Astrocyte (in vitro differentiated cells and primary cell): ENCODE measurements at regions not wholly inside any gene's neighbourhood (a gene's known extent, or its start where the extent isn't known, plus 50 kb on each side); places are given as distances from the start of the nearest gene placed in this dataset.

Experiments
- DNase-seq: peaks from one replicate; pipeline ENCODE4 v3.0.0-alpha.2; 2010; ENCODE audit warnings: low read depth
- FAIRE-seq: peaks from 2 replicates; lab custom pipeline; 2011; peaks lifted over from hg19 to GRCh38; lab: Jason Lieb, UNC
- H2AFZ ChIP-seq: 2 replicates; pipeline ENCODE4 v1.6.0; 2012; ENCODE audit warnings: low read depth, low read length, inconsistent platforms
- H3K27ac ChIP-seq: 2 replicates; pipeline ENCODE4 v1.5.1; 2011; ENCODE audit warnings: low read depth, low read length, inconsistent platforms
- H3K27me3 ChIP-seq: 2 replicates; pipeline ENCODE4 v1.6.0; 2011; ENCODE audit warnings: low read length, inconsistent platforms; ENCODE audit not compliant: insufficient read depth
- H3K36me3 ChIP-seq: 2 replicates; pipeline ENCODE4 v1.5.1; 2011; ENCODE audit warnings: low read length, inconsistent platforms; ENCODE audit not compliant: insufficient read depth
- H3K4me1 ChIP-seq: 2 replicates; pipeline ENCODE4 v1.5.1; 2011; ENCODE audit warnings: low read length, inconsistent platforms; ENCODE audit not compliant: insufficient read depth
- H3K4me2 ChIP-seq: 2 replicates; pipeline ENCODE4 v1.6.0; 2012; ENCODE audit warnings: low read length, inconsistent platforms
- H3K4me3 ChIP-seq: 2 replicates; pipeline ENCODE4 v1.5.1; 2011; ENCODE audit warnings: low read depth, mild to moderate bottlenecking, low read length, inconsistent platforms; ENCODE audit not compliant: insufficient read depth
- H3K79me2 ChIP-seq: 2 replicates; pipeline ENCODE4 v1.6.0; 2012; ENCODE audit warnings: mild to moderate bottlenecking, low read length, inconsistent platforms; ENCODE audit not compliant: insufficient read depth
- H3K9ac ChIP-seq: 2 replicates; pipeline ENCODE4 v1.6.0; 2012; ENCODE audit warnings: mild to moderate bottlenecking, low read length, inconsistent platforms
- H3K9me3 ChIP-seq: 2 replicates; pipeline ENCODE4 v1.5.1; 2012; ENCODE audit warnings: low read depth, mild to moderate bottlenecking, low read length, inconsistent platforms; ENCODE audit not compliant: insufficient read depth
- H4K20me1 ChIP-seq: 2 replicates; pipeline ENCODE4 v1.6.0; 2012; ENCODE audit warnings: low read length, inconsistent platforms; ENCODE audit not compliant: insufficient read depth
- H3K27ac Mint-ChIP-seq: one replicate; pipeline ENCODE4 v1.8.0; 2021; ENCODE audit warnings: mild to moderate bottlenecking, mixed read lengths; ENCODE audit not compliant: unreplicated experiment
- H3K27me3 Mint-ChIP-seq: one replicate; pipeline ENCODE4 v1.8.0; 2021; ENCODE audit warnings: low read depth, mixed read lengths; ENCODE audit not compliant: unreplicated experiment
- H3K36me3 Mint-ChIP-seq: one replicate; pipeline ENCODE4 v1.8.0; 2021; ENCODE audit warnings: low read depth, mixed read lengths; ENCODE audit not compliant: unreplicated experiment
- H3K4me1 Mint-ChIP-seq: one replicate; pipeline ENCODE4 v1.8.0; 2021; ENCODE audit warnings: low read depth, mixed read lengths; ENCODE audit not compliant: unreplicated experiment
- H3K4me3 Mint-ChIP-seq: one replicate; pipeline ENCODE4 v1.8.0; 2021; ENCODE audit warnings: mild to moderate bottlenecking, moderate library complexity, mixed read lengths; ENCODE audit not compliant: unreplicated experiment
- H3K9me3 Mint-ChIP-seq: one replicate; pipeline ENCODE4 v1.8.0; 2021; ENCODE audit warnings: mild to moderate bottlenecking, mixed read lengths; ENCODE audit not compliant: unreplicated experiment
- EZH2 ChIP-seq: IDR thresholded peaks from 2 replicates; pipeline ENCODE4 v1.6.1; 2012; ENCODE audit warnings: mild to moderate bottlenecking, low read length, inconsistent platforms; ENCODE audit not compliant: insufficient read depth
- TF ChIP-seq, protein P1 (sequence below): IDR thresholded peaks from 2 replicates; pipeline ENCODE4 v1.5.1; 2011; ENCODE audit warnings: low read depth, mild to moderate bottlenecking, inconsistent platforms, low read length, moderate library complexity; ENCODE audit not compliant: insufficient read depth

DNA sequence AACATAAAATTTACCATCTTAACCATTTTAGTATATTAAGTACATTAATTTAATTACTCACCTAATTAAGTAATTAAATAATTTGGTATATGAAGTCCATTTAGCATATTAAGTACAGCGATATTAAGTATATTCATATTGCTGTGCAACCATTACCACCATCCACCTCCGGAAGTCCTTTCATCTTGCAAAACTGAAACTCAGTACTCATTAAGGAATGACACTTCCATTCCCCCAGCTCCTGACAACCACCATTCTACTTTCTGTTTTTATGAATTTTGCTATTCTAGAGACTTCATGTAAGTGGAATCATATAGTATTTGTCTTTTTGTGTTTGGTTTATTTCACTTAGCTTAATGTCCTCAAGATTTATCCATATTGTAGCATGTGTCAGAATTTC is 61.1 kb upstream of the GTSF1L start:
- FAIRE-seq (no peak), DNase-seq (no peak)
- Mint-ChIP-seq H3K27me3 (peaks cover 14% of the 10 kb centered on the region), H3K9me3 (peaks cover 8% of the 10 kb centered on the region), H3K27ac (no peak overlapping the region), H3K4me1 (no peaks in the 10 kb centered on the region), H3K4me3 (no peak overlapping the region), H3K36me3 (no peaks in the 10 kb centered on the region)
- H3K9ac ChIP-seq: no peak overlapping the region
- no peak overlapping the region for H2AFZ ChIP-seq
- H3K4me2 ChIP-seq: no peak overlapping the region
- peaks cover 2% of the 10 kb centered on the region for H3K9me3 ChIP-seq
- no peaks in the 10 kb centered on the region for H3K27me3 ChIP-seq
- TF ChIP-seq, protein P1, sequence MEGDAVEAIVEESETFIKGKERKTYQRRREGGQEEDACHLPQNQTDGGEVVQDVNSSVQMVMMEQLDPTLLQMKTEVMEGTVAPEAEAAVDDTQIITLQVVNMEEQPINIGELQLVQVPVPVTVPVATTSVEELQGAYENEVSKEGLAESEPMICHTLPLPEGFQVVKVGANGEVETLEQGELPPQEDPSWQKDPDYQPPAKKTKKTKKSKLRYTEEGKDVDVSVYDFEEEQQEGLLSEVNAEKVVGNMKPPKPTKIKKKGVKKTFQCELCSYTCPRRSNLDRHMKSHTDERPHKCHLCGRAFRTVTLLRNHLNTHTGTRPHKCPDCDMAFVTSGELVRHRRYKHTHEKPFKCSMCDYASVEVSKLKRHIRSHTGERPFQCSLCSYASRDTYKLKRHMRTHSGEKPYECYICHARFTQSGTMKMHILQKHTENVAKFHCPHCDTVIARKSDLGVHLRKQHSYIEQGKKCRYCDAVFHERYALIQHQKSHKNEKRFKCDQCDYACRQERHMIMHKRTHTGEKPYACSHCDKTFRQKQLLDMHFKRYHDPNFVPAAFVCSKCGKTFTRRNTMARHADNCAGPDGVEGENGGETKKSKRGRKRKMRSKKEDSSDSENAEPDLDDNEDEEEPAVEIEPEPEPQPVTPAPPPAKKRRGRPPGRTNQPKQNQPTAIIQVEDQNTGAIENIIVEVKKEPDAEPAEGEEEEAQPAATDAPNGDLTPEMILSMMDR: no peak
- TF ChIP-seq EZH2: no peak
- no peaks in the 10 kb centered on the region for H4K20me1 ChIP-seq
- no peak overlapping the region for H3K27ac ChIP-seq
- H3K36me3 ChIP-seq: no peaks in the 10 kb centered on the region
- H3K79me2 ChIP-seq: no peaks in the 10 kb centered on the region
- no peaks in the 10 kb centered on the region for H3K4me1 ChIP-seq
- H3K4me3 ChIP-seq: no peak overlapping the region

GRCh38 chr20:43786885-43787284 is 60.1 kb upstream of the GTSF1L start:
- Mint-ChIP-seq H3K36me3 (no peaks in the 10 kb centered on the region), H3K4me1 (no peaks in the 10 kb centered on the region), H3K4me3 (no peak overlapping the region), H3K27ac (no peak overlapping the region), H3K9me3 (peaks cover 4% of the 10 kb centered on the region), H3K27me3 (peaks cover 10% of the 10 kb centered on the region)
- Histone ChIP-seq H3K9ac (no peak overlapping the region), H3K27ac (no peak overlapping the region), H3K4me1 (peaks cover 4% of the 10 kb centered on the region), H3K9me3 (no peaks in the 10 kb centered on the region), H3K36me3 (no peaks in the 10 kb centered on the region), H3K4me3 (no peak overlapping the region), H3K4me2 (no peak overlapping the region), H4K20me1 (no peaks in the 10 kb centered on the region), H3K79me2 (no peaks in the 10 kb centered on the region), H2AFZ (no peak overlapping the region), H3K27me3 (no peaks in the 10 kb centered on the region)
- TF ChIP-seq, protein P1: no peak
- TF ChIP-seq EZH2: no peak
- FAIRE-seq (no peak), DNase-seq (no peak)

DNA sequence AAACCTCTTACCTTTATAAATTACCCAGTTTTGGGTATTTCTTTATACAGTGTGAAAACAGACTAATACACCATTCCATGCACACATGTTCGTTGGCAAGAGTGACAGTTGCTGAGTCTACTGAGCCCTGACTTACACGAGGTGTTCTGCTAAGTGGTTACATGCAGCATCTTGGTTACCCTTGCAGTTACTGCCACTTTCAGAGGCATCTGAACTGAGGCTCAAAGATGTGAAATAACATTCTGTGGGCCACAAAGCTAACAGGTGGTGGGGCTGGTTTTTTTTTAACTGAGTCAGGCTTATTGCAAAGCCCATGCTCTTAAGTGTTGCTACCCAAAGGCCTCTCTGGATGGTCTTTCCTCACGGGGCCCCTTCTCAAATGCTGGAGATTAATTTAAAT is 54.4 kb upstream of the GTSF1L start:
- DNase-seq (no peak), FAIRE-seq (no peak)
- no peak overlapping the region for H3K9ac ChIP-seq
- no peak overlapping the region for H3K4me3 ChIP-seq
- H3K9me3 ChIP-seq: peaks cover 2% of the 10 kb centered on the region
- no peak overlapping the region for H3K27ac ChIP-seq
- H3K9me3 Mint-ChIP-seq: peaks cover 22% of the 10 kb centered on the region
- no peaks in the 10 kb centered on the region for H3K79me2 ChIP-seq
- peaks cover 13% of the 10 kb centered on the region for H3K27me3 Mint-ChIP-seq
- H4K20me1 ChIP-seq: no peaks in the 10 kb centered on the region
- no peak overlapping the region for H2AFZ ChIP-seq
- no peaks in the 10 kb centered on the region for H3K27me3 ChIP-seq
- H3K36me3 Mint-ChIP-seq: no peaks in the 10 kb centered on the region
- TF ChIP-seq EZH2: no peak
- TF ChIP-seq, protein P1: no peak
- H3K4me3 Mint-ChIP-seq: no peak overlapping the region
- H3K27ac Mint-ChIP-seq: no peak overlapping the region
- peaks cover 11% of the 10 kb centered on the region for H3K4me1 ChIP-seq
- H3K4me1 Mint-ChIP-seq: no peaks in the 10 kb centered on the region
- no peak overlapping the region for H3K4me2 ChIP-seq
- no peaks in the 10 kb centered on the region for H3K36me3 ChIP-seq
